ENCODE measurements at regions not wholly inside any gene's neighbourhood (a gene's known extent, or its start where the extent isn't known, plus 50 kb on each side); places are given as distances from the start of the nearest gene placed in this dataset.
"Not testable (repeated sequence)": the region's sequence is repeated elsewhere in the genome, so short reads cannot be mapped to it uniquely, and the experiment has no call there.

- DNase-seq (ENCODE audit: low read depth) = no peak
Observed at GRCh38 chr2:47295131-47295980, 73.8 kb upstream of the EPCAM start.

GRCh38 chr2:47293976-47294375, 75.1 kb upstream of the EPCAM start:
- no peak for DNase-seq (ENCODE audit: low read depth)

GRCh38 chr2:47288864-47289263, 80.2 kb upstream of the EPCAM start:
- no peak for DNase-seq (ENCODE audit: low read depth)

- no peak for DNase-seq (ENCODE audit: low read depth)
Observed at GRCh38 chr2:47283659-47284058, 85.5 kb upstream of the EPCAM start.

- DNase-seq (ENCODE audit: low read depth) = no peak
Observed at GRCh38 chr2:47282621-47283272, 86.4 kb upstream of the EPCAM start.

- not testable (repeated sequence) for DNase-seq (ENCODE audit: low read depth)
Observed at GRCh38 chr2:47279525-47279924, 89.6 kb upstream of the EPCAM start.

GRCh38 chr2:47277987-47278386, 91.1 kb upstream of the EPCAM start:
- DNase-seq (ENCODE audit: low read depth) = no peak

GRCh38 chr2:47277187-47277586, 91.9 kb upstream of the EPCAM start:
- DNase-seq (ENCODE audit: low read depth) = no peak

GRCh38 chr2:47276061-47276460, 93.0 kb upstream of the EPCAM start:
- no peak for DNase-seq (ENCODE audit: low read depth)

- no peak for DNase-seq (ENCODE audit: low read depth)
Observed at GRCh38 chr2:47274054-47274782, 94.9 kb upstream of the EPCAM start.

- DNase-seq (ENCODE audit: low read depth) = no peak
Observed at GRCh38 chr2:47272905-47273758, 96.0 kb upstream of the EPCAM start.

- DNase-seq (ENCODE audit: low read depth) = peak; percentile 9
Observed at GRCh38 chr2:47272031-47272864, 95.9 kb upstream of the CALM2 start.

- DNase-seq (ENCODE audit: low read depth) = no peak
Observed at GRCh38 chr2:47271054-47272000, 95.0 kb upstream of the CALM2 start.

- DNase-seq (ENCODE audit: low read depth) = no peak
Observed at GRCh38 chr2:47270421-47270820, 94.1 kb upstream of the CALM2 start.

- DNase-seq (ENCODE audit: low read depth) = no peak
Observed at GRCh38 chr2:47269316-47270232, 93.3 kb upstream of the CALM2 start.

- DNase-seq (ENCODE audit: low read depth) = no peak
Observed at GRCh38 chr2:47267711-47268086, 91.4 kb upstream of the CALM2 start.

- DNase-seq (ENCODE audit: low read depth) = no peak
Observed at GRCh38 chr2:47266939-47267710, 90.8 kb upstream of the CALM2 start.

- no peak for DNase-seq (ENCODE audit: low read depth)
Observed at GRCh38 chr2:47265751-47266231, 89.5 kb upstream of the CALM2 start.

Data from stimulated activated CD8-positive, alpha-beta memory T cell treated with anti-CD3 and anti-CD28 coated beads, Interleukin-7, amount 100 ng/mL, for 24 hours (primary cell).